Daoy (cell line): ENCODE measurements at regions not wholly inside any gene's neighbourhood (a gene's known extent, or its start where the extent isn't known, plus 50 kb on each side); places are given as distances from the start of the nearest gene placed in this dataset.
"Not testable (repeated sequence)": the region's sequence is repeated elsewhere in the genome, so short reads cannot be mapped to it uniquely, and the experiment has no call there.

Experiments
- DNase-seq: peaks from one replicate; pipeline ENCODE4 v3.0.0-alpha.2; 2015; ENCODE audit warnings: low read depth

DNA sequence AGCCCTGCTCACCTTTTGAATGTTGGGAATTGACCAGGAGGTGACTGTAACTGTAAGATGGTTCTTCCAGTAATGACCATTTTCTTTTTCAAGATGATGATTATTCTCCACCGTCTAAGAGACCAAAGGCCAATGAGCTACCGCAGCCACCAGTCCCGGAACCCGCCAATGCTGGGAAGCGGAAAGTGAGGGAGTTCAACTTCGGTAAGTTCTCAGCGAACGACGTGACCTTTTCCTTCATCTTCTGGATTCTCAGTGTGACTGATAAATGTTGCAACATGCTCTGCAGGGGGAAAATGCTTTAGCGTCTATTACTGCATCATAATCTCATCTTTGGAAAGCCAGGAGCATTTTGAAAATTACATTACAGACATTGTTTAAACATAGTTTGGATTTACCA is 89.5 kb upstream of the SPDYE9 start:
- not testable (repeated sequence) for DNase-seq

DNA sequence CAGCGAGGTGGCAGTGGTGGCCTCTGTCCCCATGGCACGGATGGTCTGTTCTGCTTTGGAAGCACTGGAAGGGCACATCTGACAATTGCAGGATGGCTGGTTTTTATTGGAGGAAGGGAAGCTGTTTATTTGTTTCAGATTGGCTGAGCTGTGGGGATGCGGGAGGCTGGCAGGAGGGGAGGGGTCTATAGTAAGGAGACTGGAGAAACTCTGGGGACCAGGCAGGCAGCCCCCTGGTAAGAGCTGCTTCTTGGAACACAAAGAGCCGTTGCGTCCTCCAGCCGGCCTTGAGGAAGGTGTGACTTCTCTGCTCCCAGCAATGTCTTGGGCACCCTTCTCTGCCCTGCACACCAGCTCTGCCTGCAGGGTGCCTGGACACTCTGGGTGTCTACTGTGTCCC is 85.1 kb upstream of the SPDYE9 start:
- DNase-seq: not testable (repeated sequence)

DNA sequence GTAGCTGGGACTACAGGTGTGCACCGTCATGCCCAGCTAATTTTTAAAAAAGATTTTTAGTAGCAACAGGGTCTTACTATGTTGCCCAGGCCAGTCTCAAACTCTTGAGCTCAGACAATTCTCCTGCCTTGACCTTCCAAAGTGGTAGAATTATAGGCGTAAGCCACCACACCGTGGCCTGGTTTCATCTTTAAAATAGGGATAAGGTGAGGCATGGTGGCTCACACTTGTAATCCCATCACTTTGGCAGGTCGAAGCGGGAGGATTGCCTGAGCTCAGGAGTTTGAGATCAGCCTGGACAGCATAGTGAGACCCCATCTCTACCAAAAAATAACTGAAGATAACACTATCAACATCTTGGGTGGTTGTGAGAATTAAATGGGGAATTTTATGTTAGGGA is 84.6 kb upstream of the SPDYE9 start:
- not testable (repeated sequence) for DNase-seq

DNA sequence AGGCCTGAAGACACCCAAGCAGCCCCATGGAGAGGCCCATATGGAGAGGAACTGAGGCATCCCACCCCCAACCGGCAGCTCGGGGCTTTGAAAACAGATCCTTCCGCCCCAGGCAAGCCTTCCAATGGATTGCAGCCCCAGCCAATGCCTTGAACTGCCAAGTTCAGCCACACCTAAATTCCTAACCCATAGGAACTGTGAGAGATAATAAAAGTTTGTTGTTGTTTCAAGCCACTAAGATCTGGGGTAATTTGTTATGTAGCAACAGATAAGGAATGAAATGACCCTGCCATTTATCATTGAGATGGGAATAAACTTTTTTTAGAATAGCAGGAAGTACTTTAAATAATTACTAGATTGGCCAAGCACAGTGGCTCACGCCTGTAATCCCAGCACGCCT is 80.3 kb upstream of the SPDYE9 start:
- not testable (repeated sequence) for DNase-seq

DNA sequence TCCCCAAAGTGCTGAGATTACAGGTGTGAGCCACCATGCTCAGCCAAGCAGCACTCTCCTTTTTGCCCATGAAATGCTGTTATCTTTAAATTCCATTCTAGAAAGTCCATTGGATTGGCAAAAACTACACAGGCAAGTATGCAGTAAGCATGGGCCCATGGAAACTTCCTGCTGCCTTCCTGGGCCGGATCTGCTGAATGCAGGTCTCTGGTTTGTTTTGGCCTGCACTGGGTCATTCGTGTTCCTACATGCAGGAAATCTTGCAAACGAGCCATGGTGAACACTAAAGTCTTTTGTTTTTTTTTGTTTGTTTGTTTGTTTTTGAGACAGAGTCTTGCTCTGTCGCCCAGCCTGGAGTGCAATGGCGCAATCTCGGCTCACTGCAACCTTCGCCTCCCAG is 76.8 kb upstream of the SPDYE9 start:
- not testable (repeated sequence) for DNase-seq

DNA sequence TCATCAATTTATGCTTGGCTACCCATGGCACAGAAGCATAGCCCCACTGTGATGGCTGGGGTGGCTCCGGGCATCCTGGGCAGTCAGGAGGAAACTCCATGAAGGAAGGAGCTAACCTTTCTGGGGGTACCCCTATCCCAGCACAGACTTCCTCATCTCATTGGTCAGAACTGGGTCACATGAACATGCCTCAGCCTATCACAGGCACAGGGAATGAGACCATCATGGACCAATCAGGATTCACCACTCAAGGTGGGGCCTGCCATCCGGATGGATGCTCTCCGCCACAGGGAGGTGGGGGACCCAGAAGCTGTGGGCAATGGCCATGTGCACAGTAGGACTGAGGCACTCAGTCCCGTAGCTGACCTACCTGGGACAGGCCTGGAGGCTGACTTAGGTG is 75.9 kb upstream of the SPDYE9 start:
- DNase-seq: not testable (repeated sequence)

DNA sequence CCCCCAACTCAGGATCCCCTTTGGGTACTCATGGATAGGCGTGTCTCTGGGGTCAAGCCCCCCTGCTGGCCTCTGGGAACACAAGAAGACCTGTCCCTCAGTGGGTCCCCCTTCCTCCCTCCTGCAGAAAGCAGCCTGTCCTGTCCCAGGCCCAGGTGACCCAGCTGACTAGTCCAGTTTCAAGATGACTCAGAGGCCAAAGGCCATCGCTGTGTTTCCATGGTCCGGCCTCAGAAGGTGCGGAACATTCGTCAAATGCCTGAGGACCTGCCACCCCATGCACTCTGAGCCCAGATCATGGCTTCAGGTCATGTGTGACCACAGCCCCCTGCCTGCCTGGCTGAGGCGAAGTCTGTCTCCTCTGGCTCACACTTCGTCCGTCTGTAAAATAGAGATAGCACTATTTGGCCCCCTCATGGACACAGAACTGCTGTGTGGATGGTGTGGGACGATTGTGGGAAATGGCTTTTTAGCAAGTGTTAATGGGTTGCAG is 71.4 kb upstream of the SPDYE9 start:
- not testable (repeated sequence) for DNase-seq

DNA sequence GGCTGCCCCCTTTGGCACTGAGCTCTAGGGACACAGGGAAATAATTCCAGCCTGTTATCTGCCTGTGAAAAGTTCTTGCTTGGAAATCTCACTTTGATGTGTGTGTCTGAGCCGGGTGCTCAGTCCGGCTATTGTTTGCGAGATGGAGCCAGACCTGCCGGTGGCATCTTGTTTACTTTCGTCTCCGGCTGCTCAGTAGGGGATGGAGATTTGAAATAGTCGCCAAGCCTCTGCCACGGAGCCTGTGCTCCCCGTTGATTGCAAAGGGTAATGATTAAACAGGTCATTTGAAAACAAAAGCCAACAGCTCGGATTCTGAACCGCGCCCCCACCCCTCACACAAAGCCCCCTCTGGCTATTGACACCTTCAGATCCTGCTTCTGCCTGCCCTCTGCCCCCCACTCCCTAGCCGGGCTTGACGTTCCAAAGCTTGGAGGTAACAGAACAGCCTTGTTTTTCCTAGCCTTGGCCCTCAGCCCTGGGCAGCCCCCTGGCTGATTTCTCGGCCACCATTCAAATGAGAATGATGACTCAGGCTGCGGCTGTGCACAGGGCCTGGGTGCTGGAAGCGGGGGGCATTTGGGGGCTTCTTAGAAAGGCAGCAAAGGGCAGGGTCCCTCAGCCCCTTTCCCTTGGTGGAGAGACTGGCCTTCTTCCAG is 70.8 kb upstream of the SPDYE9 start:
- DNase-seq: not testable (repeated sequence)

DNA sequence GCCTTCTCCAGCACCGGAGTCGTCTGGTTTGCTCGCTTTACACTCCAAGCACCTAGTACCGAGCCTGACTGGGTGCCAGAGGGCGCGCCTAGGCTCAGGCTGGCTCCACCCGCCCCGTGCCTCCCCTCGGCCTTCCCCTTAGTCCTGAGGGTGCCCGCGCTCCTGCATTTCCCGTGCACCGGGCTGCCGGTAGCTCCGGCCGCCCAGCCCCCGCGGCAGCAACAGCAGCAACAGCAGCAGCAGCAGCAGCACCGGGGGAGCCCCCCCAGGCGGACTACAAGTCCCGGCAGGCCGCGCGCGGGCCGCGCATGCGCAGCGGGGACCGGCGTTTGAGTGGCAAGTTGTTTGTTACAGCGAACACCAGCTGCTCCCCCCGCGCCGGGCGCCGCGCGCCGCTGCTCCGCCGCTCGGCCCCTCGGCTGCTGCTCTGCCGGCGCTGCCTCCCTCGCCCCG is 68.8 kb upstream of the SPDYE9 start:
- DNase-seq: not testable (repeated sequence)

DNA sequence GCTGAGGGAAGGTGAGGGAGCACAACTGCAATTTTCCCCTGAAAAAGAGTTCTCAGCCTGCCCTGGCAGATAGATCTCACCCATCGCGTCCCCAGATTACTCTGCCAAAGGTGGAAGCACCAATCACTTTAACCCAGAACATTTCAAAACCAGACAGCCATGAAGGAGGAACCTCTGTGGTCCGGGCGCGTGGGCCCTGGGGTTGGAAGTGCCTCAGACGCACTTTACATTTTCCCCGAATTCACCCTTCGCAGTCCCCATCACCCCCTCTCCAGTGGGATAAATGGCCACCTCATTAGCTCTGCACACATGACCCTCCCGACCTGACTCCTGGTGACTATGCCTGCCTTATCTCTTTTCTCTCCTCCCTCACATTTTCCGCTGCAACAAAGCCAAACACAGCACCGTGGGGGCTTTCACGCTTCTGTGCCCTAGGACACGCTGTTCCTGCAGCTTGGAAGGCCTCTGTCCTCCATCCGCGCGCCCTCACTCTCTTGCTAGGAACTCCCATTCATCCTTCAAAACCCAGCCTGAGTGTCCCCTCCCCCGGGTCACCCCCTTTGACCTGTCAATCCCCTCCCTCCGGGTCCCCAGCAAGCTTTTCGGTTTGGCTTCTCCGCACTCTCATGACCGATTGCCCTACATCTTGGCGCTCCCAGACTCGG is 68.2 kb upstream of the SPDYE9 start:
- DNase-seq: not testable (repeated sequence)

DNA sequence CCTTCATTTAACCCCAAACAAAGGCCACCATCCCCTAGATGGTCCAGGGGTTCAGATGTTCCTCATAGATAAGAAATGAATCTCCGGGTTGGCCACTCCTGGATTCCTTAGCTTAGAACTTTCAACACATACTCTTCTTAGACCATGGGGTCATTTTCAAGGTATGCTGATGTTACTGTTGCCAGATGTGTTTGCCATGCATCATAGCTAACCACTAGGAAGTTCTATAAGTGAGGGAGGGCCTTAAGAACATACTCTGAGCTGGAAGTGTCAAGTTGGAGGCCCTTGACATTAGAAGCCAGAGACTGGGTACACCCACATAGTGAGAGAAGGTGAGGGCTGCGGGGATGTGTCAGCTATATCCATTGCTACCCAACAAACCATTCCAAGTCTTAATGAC is 62.7 kb upstream of the SPDYE9 start:
- not testable (repeated sequence) for DNase-seq

DNA sequence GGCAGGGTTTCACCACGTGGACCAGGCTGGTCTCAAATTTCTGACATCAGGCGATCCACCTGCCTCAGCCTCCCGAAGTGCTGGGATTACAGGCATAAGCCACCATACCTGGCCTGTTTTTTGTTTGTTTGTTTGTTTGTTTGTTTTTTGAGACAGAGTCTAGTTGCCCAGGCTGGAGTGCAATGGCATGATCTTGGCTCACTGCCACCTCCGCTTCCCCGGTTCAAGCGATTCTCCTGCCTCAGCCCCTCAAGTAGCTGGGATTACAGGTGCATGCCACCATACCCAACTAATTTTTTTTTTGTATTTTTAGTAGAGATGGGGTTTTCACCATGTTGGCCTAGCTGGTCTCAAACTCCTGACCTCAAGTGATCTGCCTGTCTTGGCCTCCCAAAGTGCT is 61.8 kb upstream of the SPDYE9 start:
- DNase-seq: not testable (repeated sequence)

DNA sequence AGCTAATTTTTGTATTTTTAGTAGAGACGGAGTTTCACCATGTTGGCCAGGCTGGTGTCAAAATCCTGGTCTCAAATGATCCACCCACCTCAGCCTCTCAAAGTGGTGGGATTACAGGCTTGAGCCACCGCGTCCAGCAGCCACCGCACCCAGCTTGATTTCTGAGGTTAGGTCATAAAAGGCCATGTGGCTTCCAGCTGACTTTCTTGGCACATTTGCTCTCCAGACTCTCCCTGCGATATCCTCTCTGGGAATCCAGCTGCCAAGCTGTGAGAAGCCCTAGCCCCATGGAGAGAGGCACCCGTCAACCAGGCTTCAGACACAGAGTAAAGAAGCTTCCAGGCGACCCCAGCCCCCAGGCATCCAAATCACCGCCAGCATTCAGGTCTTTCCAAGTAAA is 58.2 kb upstream of the SPDYE9 start:
- DNase-seq: not testable (repeated sequence)

DNA sequence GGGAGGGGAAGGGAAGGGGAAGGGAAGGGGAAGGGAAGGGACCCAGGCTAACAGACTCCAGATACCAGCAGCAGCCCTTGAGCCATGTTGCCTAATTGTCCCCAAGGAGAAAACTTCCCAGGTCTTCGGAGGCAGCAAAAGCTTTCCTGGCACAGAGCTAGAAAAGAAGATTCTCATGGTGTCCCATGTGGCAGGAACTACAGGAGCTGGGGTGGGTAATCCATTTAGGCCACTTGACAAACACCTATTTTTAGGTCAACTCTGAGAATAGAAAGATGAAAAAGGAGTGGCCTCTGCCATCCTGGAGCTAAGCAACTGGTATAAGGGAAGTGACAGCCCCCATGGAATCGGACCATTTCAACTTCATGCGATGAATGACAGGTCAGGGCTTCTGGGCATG is 52.1 kb upstream of the SPDYE9 start:
- not testable (repeated sequence) for DNase-seq
